ENCODE measurements at regions not wholly inside any gene's neighbourhood (a gene's known extent, or its start where the extent isn't known, plus 50 kb on each side); places are given as distances from the start of the nearest gene placed in this dataset.

DNA sequence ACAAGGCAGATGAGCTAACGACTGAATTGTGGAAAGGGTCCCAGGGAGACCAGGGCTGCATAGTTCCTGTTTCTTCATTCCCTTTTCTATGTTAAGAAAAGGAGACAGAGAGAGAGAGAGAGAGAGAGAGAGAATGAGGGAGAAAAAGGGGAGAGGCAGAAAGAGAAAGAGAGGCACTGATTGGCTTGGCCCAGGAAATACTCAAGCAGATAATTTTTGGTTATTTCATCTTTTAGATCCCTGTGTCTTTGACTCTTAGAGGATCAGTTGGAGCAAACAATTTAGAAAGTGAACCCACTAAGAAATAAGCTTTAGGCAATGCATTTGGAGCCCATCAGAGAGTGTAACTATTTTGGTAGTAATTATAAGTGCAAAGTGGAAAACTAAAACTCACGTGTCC lies 103.4 kb downstream of the CEP44 start:
- TF ChIP-seq, protein P1, sequence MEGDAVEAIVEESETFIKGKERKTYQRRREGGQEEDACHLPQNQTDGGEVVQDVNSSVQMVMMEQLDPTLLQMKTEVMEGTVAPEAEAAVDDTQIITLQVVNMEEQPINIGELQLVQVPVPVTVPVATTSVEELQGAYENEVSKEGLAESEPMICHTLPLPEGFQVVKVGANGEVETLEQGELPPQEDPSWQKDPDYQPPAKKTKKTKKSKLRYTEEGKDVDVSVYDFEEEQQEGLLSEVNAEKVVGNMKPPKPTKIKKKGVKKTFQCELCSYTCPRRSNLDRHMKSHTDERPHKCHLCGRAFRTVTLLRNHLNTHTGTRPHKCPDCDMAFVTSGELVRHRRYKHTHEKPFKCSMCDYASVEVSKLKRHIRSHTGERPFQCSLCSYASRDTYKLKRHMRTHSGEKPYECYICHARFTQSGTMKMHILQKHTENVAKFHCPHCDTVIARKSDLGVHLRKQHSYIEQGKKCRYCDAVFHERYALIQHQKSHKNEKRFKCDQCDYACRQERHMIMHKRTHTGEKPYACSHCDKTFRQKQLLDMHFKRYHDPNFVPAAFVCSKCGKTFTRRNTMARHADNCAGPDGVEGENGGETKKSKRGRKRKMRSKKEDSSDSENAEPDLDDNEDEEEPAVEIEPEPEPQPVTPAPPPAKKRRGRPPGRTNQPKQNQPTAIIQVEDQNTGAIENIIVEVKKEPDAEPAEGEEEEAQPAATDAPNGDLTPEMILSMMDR (IDR thresholded peaks at IDR 0.05): no peak
- TF ChIP-seq POLR2A (IDR thresholded peaks at IDR 0.05) (no peak), POLR2AphosphoS5 (IDR thresholded peaks at IDR 0.05) (no peak), EP300 (IDR thresholded peaks at IDR 0.05) (no peak)
